Stomach (tissue), 8 donors: ENCODE measurements at regions not wholly inside any gene's neighbourhood (a gene's known extent, or its start where the extent isn't known, plus 50 kb on each side); places are given as distances from the start of the nearest gene placed in this dataset.
"Not testable (repeated sequence)": the region's sequence is repeated elsewhere in the genome, so short reads cannot be mapped to it uniquely, and the experiment has no call there.

Source experiments
- DNase-seq, 2 donors: peaks; one replicate each; pipeline versions ENCODE4 v3.0.0 to v3.0.0-alpha.2; 2013 to 2019
- H3K27ac ChIP-seq, 5 donors: fragments of 200-600 bp in 4 of 5; sonication (generic) in 4 of 5; one replicate each; pipeline ENCODE4 v1.5.1; 2013 to 2019; ENCODE audit warnings: mild to moderate bottlenecking in 1 of 5, moderate library complexity in 1 of 5
- H3K27me3 ChIP-seq, 3 donors: fragments of 200-600 bp; sonication (generic); one replicate each; pipeline ENCODE4 v1.5.1; 2017 to 2019; ENCODE audit warnings: mixed run types in 1 of 3
- H3K36me3 ChIP-seq, 4 donors: fragments of 200-600 bp; sonication (generic); 1 replicate in 3 of 4; 2 replicates in 1 of 4; pipeline ENCODE4 v1.5.1; 2016 to 2019
- H3K4me1 ChIP-seq, 4 donors: fragments of 200-600 bp; sonication (generic); one replicate each; pipeline ENCODE4 v1.5.1; 2016 to 2019
- H3K4me3 ChIP-seq, 4 donors: fragments of 200-600 bp; sonication (generic) in 3 of 4; one replicate each; pipeline ENCODE4 v1.5.1; 2016 to 2019; ENCODE audit warnings: mild to moderate bottlenecking in 1 of 4
- H3K9me3 ChIP-seq, 4 donors: fragments of 200-600 bp; sonication (generic); one replicate each; pipeline ENCODE4 v1.5.1; 2016 to 2019
- CTCF ChIP-seq, 7 experiments: fragments of 450-650 bp in 4 of 7; fragments of 200-600 bp in 3 of 7; sonication (generic) in 3 of 7; IDR thresholded peaks; one replicate each; pipeline ENCODE4 v1.5.1; 2016 to 2019; ENCODE audit warnings: antibody characterized with exemption in 7 of 7, control low read depth in 2 of 7, mild to moderate bottlenecking in 1 of 7
- EP300 ChIP-seq: sonication (generic); formaldehyde crosslinking; IDR thresholded peaks from one replicate; pipeline ENCODE4 v1.6.1; 2017; ENCODE audit warnings: antibody characterized with exemption
- POLR2A ChIP-seq, 4 donors: fragments of 450-650 bp; IDR thresholded peaks; one replicate each; pipeline ENCODE4 v1.6.1; 2016; ENCODE audit warnings: antibody characterized with exemption in 4 of 4, control low read depth in 2 of 4, mild to moderate bottlenecking in 1 of 4, moderate library complexity in 1 of 4
- POLR2AphosphoS5 ChIP-seq, 3 donors: sonication (generic); formaldehyde crosslinking; IDR thresholded peaks; one replicate each; pipeline ENCODE4 v1.6.1; 2016; ENCODE audit warnings: antibody characterized with exemption in 3 of 3
- WGBS, 5 donors: extraction: QIAGEN DNeasy Blood & Tissue Kit in 3 of 5; methylation state at CpG; one replicate each; pipeline versions ENCODE4 v1.1.5 to v1.1.7; 2013 to 2018; 5-methylcytosine and 5-hydroxymethylcytosine counted together
- intact Hi-C: fragments of 100-400 bp; cut with DNase I; formaldehyde crosslinking; loops from one replicate; pipeline ENCODE4 v1.15.1; 2023; ENCODE audit warnings: low total_unique reads
- donor health status: healthy with polysubstance abuse.
- donor health status: Bipolar disorder and iron deficiency.
- donor health status: healthy.

DNA sequence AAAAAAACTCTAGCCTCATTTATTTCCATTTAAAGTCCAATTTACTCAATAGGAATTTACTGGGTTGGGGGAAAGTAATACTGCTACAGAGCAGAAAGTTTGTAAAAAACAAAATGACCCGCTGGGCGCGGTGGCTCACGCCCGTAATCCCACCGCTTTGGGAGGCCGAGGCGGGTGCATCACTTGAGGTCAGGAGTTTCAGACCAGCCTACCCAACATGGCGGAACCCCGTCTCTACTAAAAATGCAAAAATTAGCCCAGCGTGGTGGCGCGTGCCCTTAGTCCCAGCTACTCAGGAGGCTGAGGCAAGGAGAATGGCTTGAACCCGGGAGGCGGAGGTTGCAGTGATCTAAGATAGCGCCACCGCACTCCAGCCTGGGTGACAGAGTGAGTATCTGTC, 745.6 kb downstream of the SLITRK1 start:
- peaks cover 0 to 10% (median 0%) of the 10 kb centered on the region in 4 donors for H3K9me3 ChIP-seq
- intact Hi-C loops = no loop called here
- no peaks in the 10 kb centered on the region for H3K27me3 ChIP-seq
- DNase-seq = no peak
- no peak for TF ChIP-seq POLR2A (IDR thresholded peaks at IDR 0.05)
- no peak for TF ChIP-seq EP300
- no peak for TF ChIP-seq POLR2AphosphoS5 (IDR thresholded peaks at IDR 0.05)
- TF ChIP-seq CTCF (IDR thresholded peaks at IDR 0.05) = no peak
- no peak overlapping the region for H3K4me3 ChIP-seq
- H3K4me1 ChIP-seq = no peaks in the 10 kb centered on the region
- WGBS, 5 donors = 86 to 93% (median 89%) methylated on average over 17 of the region's 17 CpGs
- H3K36me3 ChIP-seq = no peaks in the 10 kb centered on the region
- H3K27ac ChIP-seq = no peak overlapping the region

- TF ChIP-seq POLR2A (IDR thresholded peaks at IDR 0.05) (no peak), EP300 (no peak), CTCF (IDR thresholded peaks at IDR 0.05) (no peak), POLR2AphosphoS5 (IDR thresholded peaks at IDR 0.05) (no peak)
- WGBS, 5 donors = 0 to 29% (median 0%) methylated on average over 1 of the region's 1 CpG
- no peak for DNase-seq
- H3K4me1 ChIP-seq = no peaks in the 10 kb centered on the region
- no peaks in the 10 kb centered on the region for H3K36me3 ChIP-seq
- no peaks in the 10 kb centered on the region for H3K9me3 ChIP-seq
- intact Hi-C loops = no loop called here
- no peak overlapping the region for H3K4me3 ChIP-seq
- H3K27me3 ChIP-seq = no peaks in the 10 kb centered on the region
- H3K27ac ChIP-seq = no peak overlapping the region
These were observed 756.5 kb downstream of the SLITRK1 start for GRCh38 chr13:83125791-83126190.

- intact Hi-C loops = no loop called here
These were observed 760.4 kb downstream of the SLITRK1 start for GRCh38 chr13:83121896-83122295.

GRCh38 chr13:83117046-83117445, 765.2 kb downstream of the SLITRK1 start:
- TF ChIP-seq POLR2A (IDR thresholded peaks at IDR 0.05) (no peak), EP300 (no peak), POLR2AphosphoS5 (IDR thresholded peaks at IDR 0.05) (no peak), CTCF (IDR thresholded peaks at IDR 0.05) (no peak)
- no peaks in the 10 kb centered on the region for H3K36me3 ChIP-seq
- no peaks in the 10 kb centered on the region for H3K27me3 ChIP-seq
- 47 to 62% (median 55%) methylated on average over 4 of the region's 4 CpGs for whole genome bisulfite sequencing, 5 donors
- intact Hi-C loops = no loop called here
- H3K4me3 ChIP-seq = no peak overlapping the region
- H3K27ac ChIP-seq = no peak overlapping the region
- no peak for DNase-seq
- H3K9me3 ChIP-seq = no peaks in the 10 kb centered on the region
- no peaks in the 10 kb centered on the region for H3K4me1 ChIP-seq

More at GRCh38 chr13:83121896-83122295, 760.4 kb downstream of the SLITRK1 start:
- H3K27ac ChIP-seq = no peak overlapping the region
- H3K4me1 ChIP-seq = no peaks in the 10 kb centered on the region
- DNase-seq = peak in 1 of 2 donors; percentile 9
- H3K4me3 ChIP-seq = no peak overlapping the region
- 52 to 69% (median 66%) methylated on average over 4 of the region's 4 CpGs for WGBS, 5 donors
- TF ChIP-seq POLR2A (IDR thresholded peaks at IDR 0.05) (no peak), POLR2AphosphoS5 (IDR thresholded peaks at IDR 0.05) (no peak), CTCF (IDR thresholded peaks at IDR 0.05) (no peak), EP300 (no peak)
- no peaks in the 10 kb centered on the region for H3K36me3 ChIP-seq
- no peaks in the 10 kb centered on the region for H3K27me3 ChIP-seq
- H3K9me3 ChIP-seq = no peaks in the 10 kb centered on the region

DNA sequence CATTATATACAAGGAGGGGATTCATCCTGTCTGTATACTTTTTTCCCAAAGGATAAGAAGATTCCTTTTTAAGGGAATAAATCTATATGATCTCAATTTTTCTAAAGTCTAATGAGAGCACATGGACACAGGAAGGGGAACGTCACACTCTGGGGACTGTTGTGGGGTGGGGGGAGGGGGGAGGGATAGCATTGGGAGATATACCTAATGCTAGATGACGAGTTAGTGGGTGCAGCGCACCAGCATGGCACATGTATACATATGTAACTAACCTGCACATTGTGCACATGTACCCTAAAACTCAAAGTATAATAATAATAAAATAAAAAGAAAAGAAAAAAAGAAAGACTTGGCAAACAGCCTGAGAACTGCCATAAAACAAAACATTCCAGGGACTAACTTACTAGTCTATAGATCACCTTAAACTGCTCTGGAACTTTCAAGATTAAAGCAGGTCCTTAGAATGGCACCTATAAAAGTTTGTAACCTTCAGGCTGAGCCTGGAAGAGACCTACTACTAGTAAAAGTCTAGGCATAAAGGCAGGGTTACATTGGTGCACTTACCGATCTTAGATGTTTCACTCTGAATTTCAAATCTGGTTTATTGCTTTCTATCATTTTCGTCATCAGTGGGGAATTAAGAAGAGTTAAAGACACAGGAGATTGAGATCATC, 780.6 kb downstream of the SLITRK1 start:
- DNase-seq, H3K36me3 ChIP-seq, intact Hi-C loops, H3K4me1 ChIP-seq, H3K27me3 ChIP-seq, H3K4me3 ChIP-seq, H3K27ac ChIP-seq: not testable (repeated sequence)
- WGBS, 5 donors = 78 to 90% (median 82%) methylated on average over 3 to 5 of the region's 5 CpGs
- H3K9me3 ChIP-seq = peaks cover 0 to 14% (median 0%) of the 10 kb centered on the region in 4 donors
